Fibroblast of skin of left biceps (primary cell): ENCODE measurements at regions not wholly inside any gene's neighbourhood (a gene's known extent, or its start where the extent isn't known, plus 50 kb on each side); places are given as distances from the start of the nearest gene placed in this dataset.

Experiments used
- DNase-seq, 2 experiments: peaks; one replicate each; pipeline ENCODE4 v3.0.0-alpha.2; 2013; ENCODE audit warnings: low read depth in 2 of 2

DNA sequence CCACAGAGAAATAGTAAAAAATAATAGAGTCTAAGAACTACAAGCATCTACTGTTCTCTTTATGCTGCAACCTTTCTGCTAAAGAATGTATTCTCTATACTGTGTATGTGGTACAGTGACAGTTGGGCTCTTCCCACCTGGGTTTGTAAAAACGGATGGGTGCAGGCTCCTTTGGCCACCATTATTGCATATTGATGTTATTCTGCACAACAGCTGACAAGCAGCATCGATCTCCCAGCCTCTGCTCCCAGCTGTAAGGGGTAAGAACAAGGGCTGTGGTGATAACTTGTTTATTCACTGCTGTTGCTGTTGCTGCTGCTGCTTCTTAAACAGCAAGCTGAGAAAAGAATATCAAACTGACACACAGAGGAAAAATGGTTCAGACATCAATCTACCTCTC, 56.1 kb downstream of the KCNRG start:
- no peak for DNase-seq

DNA sequence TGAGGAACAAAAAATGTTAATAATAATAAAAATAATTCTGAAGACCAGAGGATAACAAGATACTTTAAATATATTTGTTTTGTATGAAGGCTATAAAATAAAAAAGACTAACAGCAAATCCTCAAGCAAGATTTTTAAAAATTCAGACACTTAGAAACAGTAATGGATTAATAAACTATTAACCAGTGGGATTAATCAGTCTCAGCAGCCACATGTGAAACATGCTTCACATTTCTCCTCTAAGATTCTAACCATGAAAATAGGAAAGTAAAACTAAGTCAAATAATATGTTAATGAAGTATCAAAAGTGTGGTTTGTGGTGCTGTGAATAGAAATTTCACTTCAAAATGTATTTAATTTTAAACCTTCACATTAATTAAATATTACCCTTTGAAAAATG, 57.4 kb downstream of the KCNRG start:
- DNase-seq, result no peak

DNA sequence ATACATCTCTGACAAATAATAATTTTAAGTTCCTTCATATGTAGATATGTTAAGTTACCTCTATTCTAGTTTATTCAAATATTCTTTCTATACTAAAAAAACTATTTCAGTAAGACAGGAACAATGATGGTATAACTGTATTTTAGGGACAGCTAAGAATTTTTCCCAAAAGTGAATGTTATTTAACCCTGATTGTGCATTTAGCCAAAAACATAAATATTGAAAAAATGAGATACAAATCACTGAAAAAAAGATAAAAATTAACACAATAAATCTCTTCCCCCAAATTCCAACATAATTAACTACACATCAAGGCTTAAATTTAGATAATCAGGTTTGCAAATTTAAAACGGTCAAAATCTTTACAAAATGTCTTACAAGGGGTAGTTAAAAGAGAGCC, 58.1 kb downstream of the KCNRG start:
- no peak for DNase-seq

DNA sequence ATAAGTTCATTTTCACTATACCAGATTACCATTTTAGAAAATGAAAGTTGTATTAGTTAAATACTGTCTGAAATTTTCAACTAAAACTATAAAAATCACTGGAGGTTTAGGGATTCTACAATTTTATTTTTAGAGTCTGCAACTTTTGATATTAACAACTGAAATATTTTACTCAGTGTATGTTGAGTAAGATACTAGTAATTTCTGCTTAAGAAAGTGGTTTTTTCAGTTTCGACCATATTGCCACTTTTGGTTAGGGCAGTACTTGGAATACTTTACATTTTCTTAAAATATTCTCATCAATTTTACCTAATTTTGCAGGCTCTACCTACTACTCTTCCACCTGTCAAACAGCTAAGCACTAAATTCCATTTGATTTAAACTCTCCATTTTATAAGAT, 59.6 kb downstream of the KCNRG start:
- no peak for DNase-seq

DNA sequence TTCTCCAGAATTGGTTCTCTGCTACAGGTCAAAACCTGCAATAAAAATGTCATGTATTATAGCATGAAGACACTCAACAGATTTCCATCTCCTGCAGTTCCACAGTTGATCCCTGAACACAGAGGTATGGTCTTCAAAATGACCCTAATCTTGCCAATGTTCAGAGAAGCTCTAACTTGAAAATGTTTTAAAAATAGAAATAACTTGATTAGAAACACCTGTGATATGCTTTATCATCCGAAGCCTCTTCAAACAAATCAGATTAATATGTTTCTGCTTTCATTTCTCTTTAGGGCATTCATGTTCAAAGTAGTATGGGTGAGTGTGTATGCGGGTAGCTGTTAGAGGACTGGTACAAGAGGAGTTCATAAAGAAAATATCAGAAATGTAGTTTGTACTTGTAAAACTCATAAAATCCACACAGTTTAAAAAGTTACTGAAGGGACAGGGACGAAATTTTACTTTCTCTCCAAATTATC, 60.4 kb downstream of the KCNRG start:
- no peak for DNase-seq

DNA sequence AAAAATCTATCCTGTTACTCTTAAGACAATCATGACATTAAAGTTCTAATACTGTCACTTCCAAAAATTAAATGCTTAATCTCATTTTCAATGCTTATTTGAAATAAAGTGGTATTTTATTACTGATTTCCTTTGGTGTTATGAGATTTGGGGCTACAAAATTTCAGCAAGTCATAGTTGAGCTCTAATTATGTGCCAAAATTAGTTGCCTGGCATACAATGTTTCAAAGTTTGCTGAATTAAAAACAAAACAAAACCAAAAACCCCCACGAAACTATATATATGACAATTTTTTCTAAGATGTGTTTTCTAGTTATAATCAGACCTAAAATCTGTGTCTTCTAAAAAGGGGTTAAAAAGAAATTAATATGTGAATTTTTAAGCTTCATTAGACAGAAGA, 62.2 kb downstream of the KCNRG start:
- DNase-seq, result no peak

DNA sequence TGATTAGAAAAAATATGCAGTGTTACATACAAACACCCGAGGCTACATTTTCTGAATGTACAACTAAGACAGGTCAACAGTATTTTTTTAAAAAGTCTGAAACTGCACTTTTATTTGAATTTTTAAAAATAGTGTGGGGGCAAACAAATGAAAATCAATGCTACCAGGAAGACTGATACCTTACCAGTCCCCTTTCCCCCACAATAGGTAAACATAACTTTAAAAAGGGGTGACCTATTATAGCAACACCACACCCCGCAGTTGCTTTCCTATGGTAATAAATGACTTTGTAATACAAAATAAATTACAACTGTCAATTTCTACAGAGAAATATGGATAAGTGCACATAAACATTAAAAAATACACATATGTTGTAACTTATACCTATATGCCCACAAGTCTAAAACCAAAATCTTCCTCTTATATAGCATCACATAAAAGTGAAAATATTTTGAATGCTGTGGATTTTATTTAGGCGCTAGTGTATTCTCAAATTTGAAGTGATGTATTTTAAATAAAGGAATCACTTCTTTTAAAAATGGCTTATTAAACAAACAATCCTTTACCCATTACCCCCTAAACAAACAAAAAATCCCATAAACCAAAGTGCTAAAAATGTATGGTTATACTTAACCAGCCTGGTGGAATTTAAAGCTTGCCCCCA, 63.1 kb downstream of the KCNRG start:
- DNase-seq, result no peak

DNA sequence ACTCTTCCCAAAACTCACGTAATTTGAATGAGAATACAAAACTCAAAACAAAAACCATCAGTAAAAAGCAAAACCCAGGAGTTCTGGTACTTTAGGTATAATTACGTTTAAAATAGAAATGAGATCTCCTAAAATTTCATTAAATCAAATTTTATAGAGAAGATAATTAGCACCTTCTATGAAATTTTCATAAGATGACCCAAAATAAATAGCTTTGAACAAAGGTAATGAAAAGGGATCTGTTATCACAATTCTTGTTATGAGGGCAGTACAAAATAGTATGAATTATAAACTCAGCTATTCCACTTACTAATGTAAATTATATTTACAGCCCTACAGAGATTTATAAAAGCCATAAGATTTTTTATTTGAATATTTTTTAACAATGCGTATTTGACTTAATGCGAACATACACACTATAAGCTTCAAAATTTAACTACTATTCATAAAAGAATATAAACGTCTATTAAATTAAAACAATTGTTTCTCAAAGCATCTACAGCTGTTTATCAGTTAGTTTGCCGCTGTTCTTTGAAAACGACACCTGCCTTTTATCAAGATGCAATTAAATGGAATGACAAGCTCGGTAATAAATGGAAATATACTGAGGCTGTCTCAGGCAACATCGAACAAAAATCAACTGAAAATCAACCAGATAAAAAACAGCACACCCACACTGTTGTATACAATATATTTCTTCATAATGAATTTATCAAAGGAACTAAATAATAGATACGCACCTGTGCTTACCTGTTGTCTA, 63.8 kb downstream of the KCNRG start:
- DNase-seq, result no peak

DNA sequence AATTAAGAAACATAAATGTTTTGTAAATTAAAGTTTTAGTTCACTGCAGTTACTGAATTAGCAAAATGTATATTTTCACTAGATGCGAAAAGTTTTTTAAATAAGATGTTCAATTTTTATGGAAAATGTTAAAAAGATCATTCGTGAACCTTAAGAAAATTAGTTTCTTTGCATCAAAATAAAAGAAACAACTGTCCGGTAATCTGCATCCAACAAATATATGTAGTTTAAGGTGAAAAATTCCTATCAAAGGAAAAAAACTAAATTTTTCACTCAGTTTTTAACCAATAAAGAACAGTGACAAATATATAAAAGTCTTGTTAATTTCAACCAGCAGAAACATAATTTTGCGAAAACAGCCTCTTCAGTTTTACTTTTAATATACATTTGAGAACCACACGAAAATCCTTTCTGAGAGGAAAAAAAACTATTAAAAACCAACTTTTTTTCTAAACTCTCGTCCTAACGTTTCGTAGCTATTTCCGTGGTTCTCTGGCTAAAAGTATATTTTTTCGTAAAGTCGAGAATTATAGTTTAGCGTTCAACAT, 64.5 kb downstream of the KCNRG start:
- DNase-seq, result no peak

DNA sequence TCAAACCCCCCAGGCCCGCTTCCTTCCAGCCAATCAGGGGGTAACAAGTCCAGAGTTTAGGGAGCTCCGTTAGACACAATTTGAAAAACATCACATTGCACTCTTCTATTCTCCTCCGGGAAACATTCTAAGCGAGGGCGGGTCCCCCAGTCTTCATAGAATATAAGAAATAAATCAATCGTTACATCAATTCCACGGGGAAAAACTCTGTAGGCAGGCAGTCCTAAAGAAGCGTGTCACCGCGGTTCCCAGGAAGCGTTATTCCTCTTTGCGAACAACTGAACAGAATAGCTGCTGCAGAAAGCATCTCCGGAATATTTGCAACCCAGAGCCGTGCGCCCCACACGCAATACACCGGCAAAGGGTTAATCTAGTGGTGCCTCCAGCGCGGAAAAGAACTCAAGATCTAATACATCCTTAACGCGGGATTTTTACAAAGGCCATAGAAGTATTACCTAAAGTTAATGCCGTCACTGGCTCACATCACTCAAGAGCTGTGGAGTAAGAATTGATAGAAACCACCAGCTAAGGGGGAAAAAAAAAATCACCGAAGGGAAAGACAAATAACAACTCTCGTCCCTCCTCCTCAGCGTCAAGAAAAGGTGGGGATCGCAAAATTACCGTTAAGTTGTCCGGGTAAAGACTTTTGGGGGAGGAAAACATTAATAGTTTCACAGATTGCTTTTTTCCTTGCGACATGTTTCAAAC, 65.1 kb downstream of the KCNRG start:
- no peak for DNase-seq

DNA sequence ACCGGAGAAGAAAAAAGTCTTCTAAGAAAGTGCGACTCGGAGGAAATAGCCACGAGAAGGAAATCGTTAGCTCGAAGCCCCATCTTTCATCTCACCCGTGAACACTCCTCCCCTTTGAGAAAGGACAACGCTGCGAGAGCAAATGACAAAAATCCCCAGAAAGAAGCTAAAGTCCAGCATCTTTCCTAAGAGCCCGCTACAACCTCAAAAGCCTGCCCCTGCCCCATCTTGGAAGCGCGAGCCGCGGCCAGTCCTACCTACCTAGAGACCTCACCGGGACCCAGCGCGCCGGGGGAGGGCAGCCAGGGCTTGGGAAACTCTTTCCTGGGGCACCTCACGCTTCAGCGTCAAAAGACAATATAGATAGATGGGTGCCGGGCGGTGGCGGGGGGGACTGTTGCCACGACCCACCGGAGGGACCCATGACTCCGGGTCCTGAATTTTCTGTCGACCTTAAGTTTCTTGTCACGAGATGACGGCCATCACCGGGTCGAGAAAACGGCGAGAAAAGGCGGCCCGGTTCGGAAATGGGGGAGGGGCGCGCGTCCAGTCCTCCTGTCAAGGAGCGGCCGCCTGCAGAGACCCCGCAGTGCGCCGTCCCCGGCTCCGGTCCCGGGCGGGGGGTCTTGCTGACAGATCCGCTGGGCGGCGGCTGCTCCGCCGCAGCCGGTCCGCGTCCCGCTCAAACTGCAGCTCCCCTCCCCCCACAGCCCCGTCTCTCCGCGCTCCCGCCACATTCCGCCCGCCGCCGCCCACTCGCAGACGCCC, 65.9 kb downstream of the KCNRG start:
- DNase-seq, result no peak

DNA sequence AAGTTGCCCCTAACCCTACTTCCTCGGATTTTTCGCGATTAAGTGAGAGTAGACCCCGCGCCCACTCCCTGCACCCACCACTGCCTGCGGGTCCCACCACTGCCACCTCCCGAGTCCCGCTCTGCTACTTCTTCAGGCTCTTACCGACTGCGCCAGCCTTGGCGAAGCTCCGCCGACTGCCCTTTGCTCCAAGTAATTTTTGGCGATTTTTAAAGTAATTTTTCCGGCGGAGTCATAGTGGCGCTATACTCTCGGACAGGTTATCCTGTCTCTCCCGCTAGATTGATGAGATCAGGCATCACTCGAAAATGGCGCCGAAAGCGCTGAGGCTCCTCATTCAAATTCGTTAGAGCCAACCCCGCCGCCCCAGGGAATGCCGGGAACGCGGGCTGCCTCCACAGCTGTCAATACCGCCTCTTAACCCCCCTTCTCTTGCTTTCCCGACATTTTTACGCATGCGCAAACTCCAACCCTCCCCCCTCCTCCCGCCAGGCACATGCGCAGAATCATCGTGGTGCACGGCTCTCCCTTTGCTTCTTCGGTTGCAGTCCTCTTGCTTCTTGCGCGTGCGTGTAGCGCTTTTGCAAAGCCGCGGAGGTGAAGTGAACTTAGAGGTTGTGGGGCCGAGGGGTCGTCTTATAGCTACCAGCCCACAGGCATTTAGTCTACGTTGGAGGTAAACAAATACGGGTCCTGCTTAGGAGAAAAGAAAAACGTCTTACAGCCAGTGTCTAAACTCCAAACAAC, 66.6 kb downstream of the KCNRG start:
- DNase-seq, result peak; percentile 97 to 98

DNA sequence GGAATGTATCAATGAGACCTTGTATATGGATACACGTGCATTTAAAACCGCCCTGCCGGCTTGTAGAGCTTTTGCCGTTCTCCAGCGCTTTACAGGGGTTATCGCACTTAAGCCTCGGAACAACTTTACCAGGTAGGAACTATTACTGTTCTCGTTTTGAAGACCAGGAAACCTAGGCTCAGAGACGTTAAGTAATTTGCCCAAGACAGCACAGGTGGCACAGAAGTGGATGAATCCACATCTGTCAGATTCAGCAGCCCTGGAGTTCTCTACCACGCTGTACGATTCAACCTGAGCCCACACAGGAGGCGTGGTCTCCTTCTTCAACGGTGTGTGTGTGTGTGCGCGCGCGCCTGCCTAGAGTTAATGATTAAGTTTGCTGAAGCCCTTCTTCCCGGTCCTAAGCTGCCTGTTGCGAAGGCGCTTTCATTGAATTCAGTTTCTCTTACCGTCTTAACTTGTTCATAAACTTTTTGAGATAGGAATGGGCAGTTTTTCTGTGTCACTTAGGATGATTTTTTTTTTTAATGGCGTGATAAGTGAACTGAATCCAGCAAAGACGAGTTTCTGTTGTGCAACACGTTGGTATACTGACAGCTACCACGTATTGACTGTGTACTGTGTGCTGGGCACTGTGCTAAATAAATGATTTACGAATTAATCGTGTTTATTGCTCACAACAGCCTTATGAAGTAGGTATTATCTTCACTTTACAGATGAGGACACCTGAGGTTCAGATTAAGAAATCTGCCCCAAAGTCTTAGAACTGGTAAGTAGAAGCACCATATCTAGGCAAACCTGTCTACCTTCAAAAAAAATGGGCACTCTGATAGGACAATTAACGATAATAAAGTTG, 67.4 kb downstream of the KCNRG start:
- DNase-seq, result no peak

DNA sequence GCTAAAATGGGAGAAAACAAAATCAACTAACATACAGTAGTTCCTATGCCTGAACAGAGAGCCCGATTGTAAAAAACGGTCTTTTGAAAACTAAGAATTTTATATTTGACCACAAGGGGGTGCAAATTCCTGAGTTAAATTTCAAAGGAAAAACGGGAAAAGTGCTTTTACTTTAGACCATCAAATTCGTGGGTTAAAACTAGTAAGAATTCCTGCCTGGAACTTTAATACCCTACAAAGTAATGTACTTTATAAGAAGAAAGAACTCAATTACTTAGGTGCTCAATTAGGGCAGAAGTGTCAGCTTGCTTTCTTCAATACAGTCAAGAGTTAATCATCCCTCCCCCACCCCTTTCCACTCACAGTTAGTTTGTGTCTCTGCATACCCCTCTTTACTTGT, 69.8 kb downstream of the KCNRG start:
- no peak for DNase-seq

DNA sequence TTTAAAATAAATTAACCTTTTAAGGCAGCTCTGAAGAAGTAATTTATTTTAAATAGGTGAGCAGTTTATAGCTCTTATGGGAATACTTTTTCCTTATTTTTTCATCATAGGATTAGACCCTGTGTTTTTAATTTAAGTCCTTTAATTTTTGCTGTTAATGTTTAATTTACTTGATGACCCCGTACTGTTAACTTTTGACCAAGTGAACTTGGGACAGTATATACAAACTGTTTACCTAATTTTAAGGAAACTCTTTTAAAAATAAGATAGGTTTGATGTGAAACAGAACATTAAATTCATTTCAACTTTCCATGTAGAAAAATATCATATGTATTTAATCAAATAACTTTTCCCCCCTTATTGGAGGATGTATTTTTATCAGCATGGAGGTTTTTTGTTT, 74.4 kb downstream of the KCNRG start:
- no peak for DNase-seq

DNA sequence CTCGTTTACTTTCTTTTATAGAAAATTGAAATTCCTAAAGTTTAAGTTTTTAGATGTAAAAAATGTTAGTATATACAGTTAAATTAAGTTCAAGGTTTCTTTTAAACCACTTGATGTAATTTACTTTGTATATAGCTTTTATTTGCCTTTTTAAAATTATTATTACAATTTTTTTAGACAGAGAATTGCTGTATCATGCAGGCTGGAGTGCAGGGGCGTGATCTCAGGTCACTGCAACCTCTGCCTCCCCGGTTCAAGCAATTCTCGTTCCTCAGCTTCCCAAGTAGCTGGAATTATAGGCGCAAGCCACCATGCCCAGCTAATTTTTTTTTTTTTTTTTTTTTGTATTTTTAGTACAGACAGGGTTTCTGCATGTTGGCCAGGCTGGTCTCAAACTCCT, 75.0 kb downstream of the KCNRG start:
- DNase-seq, result no peak

DNA sequence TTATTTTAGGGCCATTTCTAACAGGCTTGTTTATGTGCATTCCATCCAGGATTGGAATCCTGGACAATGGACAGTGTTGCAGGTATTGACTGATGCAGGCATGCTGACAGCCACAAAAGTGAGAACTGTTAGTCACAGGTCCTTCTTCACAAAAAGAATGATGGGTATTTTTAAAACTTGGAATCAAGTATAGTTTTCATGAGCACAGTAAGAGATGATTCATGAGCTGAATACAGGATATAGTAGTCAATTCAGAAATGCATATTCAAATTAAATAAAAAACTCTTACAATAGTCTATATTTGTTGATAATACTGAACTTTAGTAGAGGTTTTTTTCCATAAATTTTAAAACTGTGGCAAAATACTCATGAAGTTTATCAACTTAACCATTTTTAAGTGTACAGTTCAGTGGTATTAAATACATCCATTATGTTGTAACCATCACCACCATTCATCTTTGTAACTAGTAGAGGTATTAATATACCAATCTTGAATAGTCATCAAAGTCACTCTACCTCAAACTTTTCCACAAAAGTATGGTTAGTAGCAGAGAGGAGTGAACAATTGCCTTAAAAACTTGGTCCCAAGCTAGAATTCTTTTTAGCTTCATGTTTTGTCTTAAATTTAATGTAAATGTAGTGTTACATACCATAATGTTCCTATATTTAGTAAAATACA, 79.5 kb downstream of the KCNRG start:
- no peak for DNase-seq

DNA sequence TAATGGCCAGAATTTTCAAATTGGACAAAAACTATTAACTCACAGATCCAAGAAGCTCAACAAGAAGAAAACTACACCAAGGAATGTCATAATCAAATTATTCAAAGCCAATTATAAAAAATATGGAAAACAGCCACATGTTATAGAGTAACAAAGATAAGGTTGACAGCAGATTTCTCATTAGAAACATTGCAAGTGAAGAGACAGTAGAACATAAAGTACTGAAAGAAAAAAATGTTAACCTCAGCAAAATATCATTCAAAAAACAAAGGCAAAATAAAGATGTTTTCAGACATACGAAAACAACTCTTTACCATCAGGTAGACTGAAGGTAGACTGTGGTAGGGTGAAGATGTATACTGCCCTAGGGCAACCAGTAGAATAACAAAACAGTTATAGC, 83.4 kb downstream of the KCNRG start:
- DNase-seq, result no peak

DNA sequence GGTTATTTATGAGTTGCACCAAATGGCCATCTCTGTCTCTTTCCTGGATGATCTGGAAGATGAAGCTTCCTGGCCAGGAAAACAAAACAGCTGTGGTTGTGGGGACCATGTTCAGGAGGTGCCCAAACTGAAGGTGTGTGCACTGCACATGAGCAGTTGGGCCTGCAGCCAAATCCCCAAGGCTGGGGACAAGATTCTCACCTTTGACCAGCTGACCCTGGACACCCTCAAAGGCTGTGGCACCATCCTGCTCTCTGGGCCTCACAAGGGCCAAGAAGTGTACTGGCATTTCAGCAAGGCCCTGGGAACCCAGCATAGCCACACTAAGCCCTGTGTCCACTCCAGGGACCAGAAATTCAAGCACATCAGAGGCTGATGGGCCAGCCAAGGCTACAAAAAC, 84.2 kb downstream of the KCNRG start:
- no peak for DNase-seq

DNA sequence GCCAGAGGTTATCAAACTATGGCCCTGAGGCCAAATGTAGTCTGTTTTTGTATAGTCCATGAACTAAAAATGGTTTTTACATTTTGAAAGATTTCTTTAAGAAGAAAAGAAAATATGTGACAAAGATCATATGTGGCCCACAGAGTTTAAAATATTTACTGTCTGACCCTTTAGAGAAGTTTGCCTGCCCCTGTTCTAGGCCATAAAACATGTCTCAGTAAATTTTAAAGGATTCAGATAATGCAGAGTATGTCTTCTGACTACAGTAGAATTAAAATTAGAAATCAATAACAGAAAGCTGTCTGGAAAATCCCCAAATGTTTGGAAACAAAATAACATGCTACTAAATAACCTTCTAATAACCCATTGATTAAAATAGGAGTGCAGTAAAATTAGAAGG, 86.3 kb downstream of the KCNRG start:
- DNase-seq, result no peak
